CD14-positive monocyte (primary cell): ENCODE measurements at regions not wholly inside any gene's neighbourhood (a gene's known extent, or its start where the extent isn't known, plus 50 kb on each side); places are given as distances from the start of the nearest gene placed in this dataset.

Source experiments
- DNase-seq, 3 donors: peaks; one replicate each; pipeline ENCODE4 v3.0.0-alpha.2; 2011 to 2022
- H2AFZ ChIP-seq: 2 replicates; pipeline ENCODE4 v1.6.0; 2012; ENCODE audit warnings: mild to moderate bottlenecking, low read depth, low read length, inconsistent platforms; ENCODE audit not compliant: insufficient read depth, poor library complexity, severe bottlenecking
- H3K27ac ChIP-seq, 2 donors: 1 replicate in 1 of 2; 2 replicates in 1 of 2; pipeline ENCODE4 v1.5.1; 2012 to 2013; ENCODE audit warnings: low read length in 2 of 2, control low read depth in 1 of 2, inconsistent platforms in 1 of 2, low read depth in 1 of 2, mild to moderate bottlenecking in 1 of 2
- H3K27me3 ChIP-seq, 2 donors: one replicate each; pipeline versions ENCODE4 v1.6.0 to v1.6.1; 2011 to 2013; ENCODE audit warnings: low read length in 2 of 2; ENCODE audit not compliant: control insufficient read depth in 2 of 2, insufficient read depth in 2 of 2
- H3K36me3 ChIP-seq, 2 donors: replicated peaks in 1 of 2; 1 replicate in 1 of 2; 2 replicates in 1 of 2; pipeline versions ENCODE4 v1.5.1 to v1.6.1; 2012 to 2013; ENCODE audit warnings: low read length in 2 of 2, control low read depth in 1 of 2, inconsistent platforms in 1 of 2, mild to moderate bottlenecking in 1 of 2; ENCODE audit not compliant: insufficient read depth in 2 of 2, control insufficient read depth in 1 of 2
- H3K4me1 ChIP-seq, 2 donors: 1 replicate in 1 of 2; 2 replicates in 1 of 2; pipeline versions ENCODE4 v1.5.1 to v1.6.1; 2012 to 2013; ENCODE audit warnings: low read length in 2 of 2, control low read depth in 1 of 2, inconsistent platforms in 1 of 2, mild to moderate bottlenecking in 1 of 2, moderate library complexity in 1 of 2; ENCODE audit not compliant: insufficient read depth in 2 of 2, control insufficient read depth in 1 of 2
- H3K4me2 ChIP-seq: replicated peaks from 2 replicates; pipeline ENCODE3; 2012; ENCODE audit warnings: low read length, moderate library complexity, mild to moderate bottlenecking; ENCODE audit not compliant: poor library complexity, severe bottlenecking; ENCODE audit errors: extremely low read depth
- H3K4me3 ChIP-seq, 3 experiments: fragments of 200-600 bp in 1 of 3; sonication (generic) in 1 of 3; replicated peaks in 1 of 3; 1 replicate in 2 of 3; 2 replicates in 1 of 3; pipeline ENCODE4 v1.5.1; 2011 to 2013; ENCODE audit warnings: low read length in 3 of 3, mild to moderate bottlenecking in 3 of 3, control low read depth in 2 of 3, low read depth in 2 of 3, inconsistent platforms in 1 of 3, moderate library complexity in 1 of 3
- H3K79me2 ChIP-seq: 2 replicates; pipeline ENCODE4 v1.6.0; 2012; ENCODE audit warnings: mild to moderate bottlenecking, control low read depth, inconsistent platforms, low read length, moderate library complexity; ENCODE audit not compliant: insufficient read depth
- H3K9ac ChIP-seq: 2 replicates; pipeline ENCODE4 v1.6.0; 2017; ENCODE audit warnings: low read length, mild to moderate bottlenecking; ENCODE audit not compliant: insufficient read depth, poor library complexity, severe bottlenecking
- H3K9me3 ChIP-seq, 2 donors: replicated peaks in 1 of 2; 1 replicate in 1 of 2; 2 replicates in 1 of 2; pipeline versions ENCODE4 v1.5.1 to v1.6.1; 2012 to 2013; ENCODE audit warnings: low read length in 2 of 2, control low read depth in 1 of 2; ENCODE audit not compliant: control insufficient read depth in 1 of 2, insufficient read depth in 1 of 2
- H4K20me1 ChIP-seq: 2 replicates; pipeline ENCODE4 v1.6.0; 2012; ENCODE audit warnings: mild to moderate bottlenecking, low read length, control low read depth, moderate library complexity; ENCODE audit not compliant: insufficient read depth
- H3K27ac Mint-ChIP-seq, 7 donors: one replicate each; pipeline ENCODE4 v1.8.0; 2020; ENCODE audit warnings: mild to moderate bottlenecking in 7 of 7, mixed read lengths in 7 of 7, moderate library complexity in 6 of 7, inconsistent platforms in 2 of 7
- H3K27me3 Mint-ChIP-seq, 3 donors: one replicate each; pipeline ENCODE4 v1.8.0; 2021 to 2022; ENCODE audit warnings: low read depth in 3 of 3, mild to moderate bottlenecking in 3 of 3, mixed read lengths in 3 of 3, moderate library complexity in 3 of 3, inconsistent platforms in 1 of 3
- H3K36me3 Mint-ChIP-seq, 2 donors: one replicate each; pipeline ENCODE4 v1.8.0; 2020; ENCODE audit warnings: mixed read lengths in 2 of 2, inconsistent platforms in 1 of 2, mild to moderate bottlenecking in 1 of 2
- H3K4me1 Mint-ChIP-seq: one replicate; pipeline ENCODE4 v1.8.0; 2020; ENCODE audit warnings: mild to moderate bottlenecking, mixed read lengths
- H3K4me3 Mint-ChIP-seq, 2 donors: one replicate each; pipeline ENCODE4 v1.8.0; 2020; ENCODE audit warnings: mild to moderate bottlenecking in 2 of 2, mixed read lengths in 2 of 2, moderate library complexity in 1 of 2
- H3K9me3 Mint-ChIP-seq, 7 donors: one replicate each; pipeline ENCODE4 v1.8.0; 2020 to 2022; ENCODE audit warnings: mixed read lengths in 7 of 7, mild to moderate bottlenecking in 6 of 7, moderate library complexity in 6 of 7, inconsistent platforms in 2 of 7
- WGBS: methylation state at CpG from one replicate; pipeline ENCODE4 v1.1.5; 2013; ENCODE audit warnings: missing lambda C conversion rate; ENCODE audit not compliant: insufficient coverage; 5-methylcytosine and 5-hydroxymethylcytosine counted together
- intact Hi-C, 2 donors: fragments of 100-400 bp; cut with micrococcal nuclease; formaldehyde crosslinking; loops; one replicate each; pipeline versions ENCODE4 v1.15.0 to v1.15.1; 2023
- TF ChIP-seq, protein P1 (sequence below): fragments of 200-600 bp; IDR thresholded peaks from one replicate; pipeline ENCODE4 v1.8.0; 2022; ENCODE audit warnings: antibody characterized with exemption, mild to moderate bottlenecking

DNA sequence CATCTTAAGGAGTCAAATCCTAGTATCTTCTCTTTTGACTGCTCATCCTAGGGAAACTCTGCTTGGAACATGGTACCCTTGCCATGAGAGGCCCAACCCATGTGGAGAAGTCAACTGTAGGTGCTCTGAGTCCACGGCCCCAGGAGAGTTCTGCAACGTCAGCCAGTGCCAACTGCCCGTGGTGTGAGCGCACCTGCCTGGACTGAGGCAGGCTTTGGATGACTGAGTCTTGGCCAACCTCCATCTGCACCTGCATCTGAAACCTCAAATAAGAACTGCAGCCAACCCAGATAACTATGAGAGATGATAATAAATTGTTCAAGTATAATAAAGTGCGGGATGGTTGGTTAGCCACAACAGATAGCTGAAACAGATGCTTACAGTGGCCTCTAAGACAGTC, 772.0 kb downstream of the TRIML1 start:
- Histone ChIP-seq H3K4me1 (no peaks in the 10 kb centered on the region), H3K79me2 (no peaks in the 10 kb centered on the region), H3K9ac (no peak overlapping the region), H3K4me3 (no peak overlapping the region), H4K20me1 (no peaks in the 10 kb centered on the region), H2AFZ (no peak overlapping the region), H3K27me3 (no peaks in the 10 kb centered on the region), H3K27ac (no peak overlapping the region), H3K4me2 (no peak overlapping the region), H3K36me3 (no peaks in the 10 kb centered on the region), H3K9me3 (peaks cover 6 to 12% of the 10 kb centered on the region in 2 donors)
- intact Hi-C loops: no loop called here
- H3K27me3 Mint-ChIP-seq: peaks cover 0 to 1% (median 0%) of the 10 kb centered on the region in 3 donors
- H3K4me1 Mint-ChIP-seq: no peaks in the 10 kb centered on the region
- TF ChIP-seq, protein P1, sequence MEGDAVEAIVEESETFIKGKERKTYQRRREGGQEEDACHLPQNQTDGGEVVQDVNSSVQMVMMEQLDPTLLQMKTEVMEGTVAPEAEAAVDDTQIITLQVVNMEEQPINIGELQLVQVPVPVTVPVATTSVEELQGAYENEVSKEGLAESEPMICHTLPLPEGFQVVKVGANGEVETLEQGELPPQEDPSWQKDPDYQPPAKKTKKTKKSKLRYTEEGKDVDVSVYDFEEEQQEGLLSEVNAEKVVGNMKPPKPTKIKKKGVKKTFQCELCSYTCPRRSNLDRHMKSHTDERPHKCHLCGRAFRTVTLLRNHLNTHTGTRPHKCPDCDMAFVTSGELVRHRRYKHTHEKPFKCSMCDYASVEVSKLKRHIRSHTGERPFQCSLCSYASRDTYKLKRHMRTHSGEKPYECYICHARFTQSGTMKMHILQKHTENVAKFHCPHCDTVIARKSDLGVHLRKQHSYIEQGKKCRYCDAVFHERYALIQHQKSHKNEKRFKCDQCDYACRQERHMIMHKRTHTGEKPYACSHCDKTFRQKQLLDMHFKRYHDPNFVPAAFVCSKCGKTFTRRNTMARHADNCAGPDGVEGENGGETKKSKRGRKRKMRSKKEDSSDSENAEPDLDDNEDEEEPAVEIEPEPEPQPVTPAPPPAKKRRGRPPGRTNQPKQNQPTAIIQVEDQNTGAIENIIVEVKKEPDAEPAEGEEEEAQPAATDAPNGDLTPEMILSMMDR: no peak
- no peak for DNase-seq
- H3K27ac Mint-ChIP-seq: no peak overlapping the region
- peaks cover 0 to 18% (median 12%) of the 10 kb centered on the region in 7 donors for H3K9me3 Mint-ChIP-seq
- WGBS: 80% methylated on average over 1 of the region's 5 CpGs
- no peaks in the 10 kb centered on the region for H3K36me3 Mint-ChIP-seq
- H3K4me3 Mint-ChIP-seq: no peak overlapping the region

DNA sequence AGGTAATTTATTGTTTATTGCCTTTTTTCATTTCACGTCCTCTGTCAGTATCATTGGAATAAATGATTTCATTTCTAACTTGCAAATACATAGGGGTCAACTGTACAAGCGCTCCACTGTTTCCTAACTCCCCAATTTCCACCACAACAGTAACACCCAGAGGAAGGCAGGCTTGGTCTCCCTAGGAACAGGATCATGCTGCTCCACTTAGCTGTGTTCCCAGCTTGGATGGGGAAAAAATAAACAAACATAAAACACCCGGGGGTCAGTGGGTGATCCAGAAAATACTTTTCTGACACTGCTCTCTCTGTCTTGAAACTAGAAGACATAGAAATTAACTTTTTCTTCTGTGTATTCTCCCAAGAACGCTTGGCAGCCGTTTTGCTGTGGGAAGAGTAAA, 772.5 kb downstream of the TRIML1 start:
- H3K4me1 Mint-ChIP-seq: no peaks in the 10 kb centered on the region
- DNase-seq: no peak
- H4K20me1 ChIP-seq: no peaks in the 10 kb centered on the region

More for the DNA sequence above, 772.5 kb downstream of the TRIML1 start:
- intact Hi-C loops: no loop called here
- no peak overlapping the region for H2AFZ ChIP-seq
- H3K4me3 ChIP-seq: no peak overlapping the region
- peaks cover 0 to 1% (median 0%) of the 10 kb centered on the region in 3 donors for H3K27me3 Mint-ChIP-seq
- H3K9me3 ChIP-seq: peaks cover 11 to 12% of the 10 kb centered on the region in 2 donors
- no peaks in the 10 kb centered on the region for H3K79me2 ChIP-seq
- no peak overlapping the region for H3K9ac ChIP-seq
- H3K36me3 Mint-ChIP-seq: no peaks in the 10 kb centered on the region
- no peaks in the 10 kb centered on the region for H3K36me3 ChIP-seq
- H3K4me3 Mint-ChIP-seq: no peak overlapping the region
- TF ChIP-seq, protein P1: no peak
- no CpG with 5 or more reads among the region's 5 CpGs for WGBS
- H3K9me3 Mint-ChIP-seq: peaks cover 0 to 18% (median 12%) of the 10 kb centered on the region in 7 donors
- H3K27me3 ChIP-seq: no peaks in the 10 kb centered on the region
- H3K27ac ChIP-seq: no peak overlapping the region
- no peaks in the 10 kb centered on the region for H3K4me1 ChIP-seq
- no peak overlapping the region for H3K27ac Mint-ChIP-seq
- no peak overlapping the region for H3K4me2 ChIP-seq
